HepG2 (cell line): ENCODE measurements at regions not wholly inside any gene's neighbourhood (a gene's known extent, or its start where the extent isn't known, plus 50 kb on each side); places are given as distances from the start of the nearest gene placed in this dataset.

Experiments used
- BCL6 ChIP-seq: IDR thresholded peaks from 2 replicates; pipeline ENCODE4 v1.6.1; 2016; ENCODE audit warnings: missing genetic modification reagents, missing compliant biosample characterization
- CBFB ChIP-seq: sonication (generic); formaldehyde crosslinking; IDR thresholded peaks from 2 replicates; pipeline ENCODE4 v1.4.0; 2020; ENCODE audit warnings: missing genetic modification reagents
- CREB1 ChIP-seq, 2 experiments: fragments of 450-650 bp in 1 of 2; IDR thresholded peaks; 2 replicates each; pipeline ENCODE4 v1.6.1; 2016 to 2017; ENCODE audit warnings: control low read depth in 1 of 2, mild to moderate bottlenecking in 1 of 2, missing compliant biosample characterization in 1 of 2, missing genetic modification characterization in 1 of 2
- DDIT3 ChIP-seq: sonication (generic); formaldehyde crosslinking; IDR thresholded peaks from 2 replicates; pipeline ENCODE4 v1.4.0; 2020; ENCODE audit warnings: mild to moderate bottlenecking, missing genetic modification reagents
- FOXA1 ChIP-seq, 2 experiments: fragments of 450-650 bp in 1 of 2; sonication (generic) in 1 of 2; formaldehyde crosslinking in 1 of 2; IDR thresholded peaks; 2 replicates each; pipeline versions ENCODE4 v1.4.0 to v1.6.1; 2016 to 2020; ENCODE audit warnings: missing genetic modification reagents in 1 of 2
- FOXK1 ChIP-seq: sonication (generic); formaldehyde crosslinking; IDR thresholded peaks from 2 replicates; pipeline ENCODE4 v1.4.0; 2020; ENCODE audit warnings: low read depth, missing genetic modification reagents, borderline replicate concordance
- FOXK2 ChIP-seq: fragments of 450-650 bp; IDR thresholded peaks from 2 replicates; pipeline ENCODE4 v1.6.1; 2016
- GATA4 ChIP-seq: sonication (generic); IDR thresholded peaks from 2 replicates; pipeline ENCODE4 v1.6.1; 2016; ENCODE audit warnings: antibody characterized with exemption, low read depth, borderline replicate concordance
- GLI4 ChIP-seq: sonication (generic); formaldehyde crosslinking; IDR thresholded peaks from 2 replicates; pipeline ENCODE4 v1.5.1; 2020; ENCODE audit warnings: missing genetic modification reagents, mild to moderate bottlenecking, moderate library complexity, borderline replicate concordance
- IRF9 ChIP-seq: sonication (generic); formaldehyde crosslinking; IDR thresholded peaks from 2 replicates; pipeline ENCODE4 v1.8.0; 2022; ENCODE audit warnings: missing genetic modification reagents, mild to moderate bottlenecking, borderline replicate concordance
- ISL2 ChIP-seq: sonication (generic); formaldehyde crosslinking; IDR thresholded peaks from 2 replicates; pipeline ENCODE4 v1.5.0; 2020; ENCODE audit warnings: missing genetic modification reagents
- KAT8 ChIP-seq: IDR thresholded peaks from 2 replicates; pipeline ENCODE4 v1.6.1; 2016; ENCODE audit warnings: missing genetic modification reagents, missing compliant biosample characterization
- KLF16 ChIP-seq, 2 experiments: sonication (generic) in 1 of 2; formaldehyde crosslinking in 1 of 2; IDR thresholded peaks; 2 replicates each; pipeline versions ENCODE4 v1.6.1 to v1.8.0; 2016 to 2023; ENCODE audit warnings: missing genetic modification reagents in 2 of 2, missing compliant biosample characterization in 1 of 2
- KMT2A ChIP-seq: sonication (generic); formaldehyde crosslinking; IDR thresholded peaks from 2 replicates; pipeline ENCODE4 v1.4.0; 2020; ENCODE audit warnings: missing genetic modification reagents
- KMT2B ChIP-seq: IDR thresholded peaks from 2 replicates; pipeline ENCODE4 v1.6.1; 2016; ENCODE audit warnings: missing genetic modification reagents, missing compliant biosample characterization
- MAFK ChIP-seq, 2 experiments: IDR thresholded peaks in 1 of 2; conservative IDR thresholded peaks in 1 of 2; 2 replicates each; pipeline ENCODE4 v1.6.1; 2011; ENCODE audit warnings: improper control_type of control experiment in 2 of 2, low read length in 2 of 2
- MED1 ChIP-seq: sonication (generic); formaldehyde crosslinking; IDR thresholded peaks from 2 replicates; pipeline ENCODE4 v1.4.0; 2020; ENCODE audit warnings: missing genetic modification reagents
- NCOA2 ChIP-seq: sonication (generic); formaldehyde crosslinking; IDR thresholded peaks from 2 replicates; pipeline ENCODE4 v1.8.0; 2022; ENCODE audit warnings: inconsistent platforms
- NFKBIZ ChIP-seq: IDR thresholded peaks from 2 replicates; pipeline ENCODE4 v1.6.1; 2018; ENCODE audit warnings: missing genetic modification reagents, missing compliant biosample characterization
- SOX5 ChIP-seq: IDR thresholded peaks from 2 replicates; pipeline ENCODE4 v1.6.1; 2016; ENCODE audit warnings: borderline replicate concordance
- YY1 ChIP-seq: IDR thresholded peaks from 2 replicates; pipeline ENCODE4 v1.6.1; 2011; ENCODE audit warnings: low read length, low read depth, moderate library complexity, mild to moderate bottlenecking; ENCODE audit not compliant: insufficient read depth, insufficient replicate concordance
- ZEB1 ChIP-seq: IDR thresholded peaks from 2 replicates; pipeline ENCODE4 v1.6.1; 2012; ENCODE audit warnings: mild to moderate bottlenecking, low read depth, inconsistent platforms; ENCODE audit not compliant: insufficient replicate concordance
- ZNF18 ChIP-seq: sonication (generic); formaldehyde crosslinking; IDR thresholded peaks from 2 replicates; pipeline ENCODE4 v1.8.0; 2022; ENCODE audit warnings: mild to moderate bottlenecking, missing genetic modification reagents; ENCODE audit not compliant: insufficient replicate concordance
- ZNF205 ChIP-seq: IDR thresholded peaks from 2 replicates; pipeline ENCODE4 v1.6.1; 2018; ENCODE audit warnings: missing biosample characterization, missing genetic modification reagents
- ZNF446 ChIP-seq: sonication (generic); formaldehyde crosslinking; IDR thresholded peaks from 2 replicates; pipeline ENCODE4 v1.5.0; 2020; ENCODE audit warnings: mild to moderate bottlenecking, missing genetic modification reagents
- ZNF567 ChIP-seq: sonication (generic); formaldehyde crosslinking; IDR thresholded peaks from 2 replicates; pipeline ENCODE4 v1.8.1; 2023; ENCODE audit warnings: mild to moderate bottlenecking, missing genetic modification reagents, borderline replicate concordance
- ZNF577 ChIP-seq: sonication (generic); formaldehyde crosslinking; IDR thresholded peaks from 2 replicates; pipeline ENCODE4 v1.4.0; 2020; ENCODE audit warnings: mild to moderate bottlenecking, low read depth, missing genetic modification reagents, borderline replicate concordance
- ZNF619 ChIP-seq: sonication (generic); formaldehyde crosslinking; IDR thresholded peaks from 2 replicates; pipeline ENCODE4 v1.4.0; 2020; ENCODE audit warnings: mild to moderate bottlenecking, missing genetic modification reagents
- ZNF7 ChIP-seq: IDR thresholded peaks from 2 replicates; pipeline ENCODE4 v1.6.1; 2016; ENCODE audit warnings: missing biosample characterization, missing genetic modification reagents

- TF ChIP-seq DDIT3 (CRISPR knock-in tag), result peak; percentile 97
- TF ChIP-seq ZNF7, result peak; percentile 98
- peak; percentile 26; the same call in 1 of the 2 replicates for TF ChIP-seq FOXK1
- no peak for TF ChIP-seq FOXA1 (IDR thresholded peaks at IDR 0.05)
- TF ChIP-seq FOXA1 (CRISPR knock-in tag; IDR thresholded peaks at IDR 0.05), result peak; percentile 32; the same call in 1 of the 2 replicates
- TF ChIP-seq BCL6 (CRISPR knock-in tag), result peak; percentile 91
- peak; percentile 74; the same call in 1 of the 2 replicates for TF ChIP-seq ISL2
- no peak for TF ChIP-seq ZNF18
- TF ChIP-seq KLF16 (CRISPR knock-in tag; IDR thresholded peaks at IDR 0.05), result peak in 1 of 2 experiments; percentile 80; a peak in 1 of 4 replicates
- TF ChIP-seq MED1 (CRISPR knock-in tag), result peak; percentile 96
- TF ChIP-seq ZNF577 (CRISPR knock-in tag), result no peak
- peak; percentile 39; the same call in 1 of the 2 replicates for TF ChIP-seq NFKBIZ (CRISPR knock-in tag)
- TF ChIP-seq KMT2A (CRISPR knock-in tag), result peak; percentile 78
- 0 out of 2 replicates have a peak, but pooled peaks have one; percentile 55 for TF ChIP-seq ZNF619 (CRISPR knock-in tag)
- TF ChIP-seq NCOA2 (CRISPR knock-in tag), result peak; percentile 82
- peak; percentile 67 for TF ChIP-seq ZEB1
- TF ChIP-seq KMT2B (CRISPR knock-in tag), result peak; percentile 48; the same call in 1 of the 2 replicates
- TF ChIP-seq ZNF446 (CRISPR knock-in tag), result no peak
- TF ChIP-seq CBFB, result peak; percentile 54; the same call in 1 of the 2 replicates
- no peak for TF ChIP-seq FOXK2
- TF ChIP-seq KAT8 (CRISPR knock-in tag), result peak; percentile 72; the same call in 1 of the 2 replicates
- TF ChIP-seq CREB1 (IDR thresholded peaks at IDR 0.05), result no peak; the same call in 1 of the 2 replicates
- peak; percentile 46; the same call in 1 of the 2 replicates for TF ChIP-seq CREB1 (CRISPR knock-in tag; IDR thresholded peaks at IDR 0.05)
- 0 out of 2 replicates have a peak, but pooled peaks have one; percentile 43 for TF ChIP-seq ZNF567 (CRISPR knock-in tag)
- peak; percentile 50; the same call in 1 of the 2 replicates for TF ChIP-seq SOX5 (CRISPR knock-in tag)
- peak; percentile 52 to 66 for TF ChIP-seq MAFK (conservative IDR thresholded peaks at IDR 0.05 in 1 of 2, IDR thresholded peaks at IDR 0.05 in 1 of 2; ENCODE audit: low read length in 2 of 2)
- TF ChIP-seq GATA4, result peak; percentile 53; the same call in 1 of the 2 replicates
- TF ChIP-seq IRF9, result no peak
- 0 out of 2 replicates have a peak, but pooled peaks have one; percentile 33 for TF ChIP-seq ZNF205 (CRISPR knock-in tag)
- 0 out of 2 replicates have a peak, but pooled peaks have one; percentile 74 for TF ChIP-seq GLI4 (CRISPR knock-in tag)
- peak; percentile 29 for TF ChIP-seq YY1
Measured at GRCh38 chr2:222805591-222806304, 55.1 kb upstream of the ACSL3 start (continued).
